Transverse colon (tissue), 4 donors: ENCODE measurements at regions not wholly inside any gene's neighbourhood (a gene's known extent, or its start where the extent isn't known, plus 50 kb on each side); places are given as distances from the start of the nearest gene placed in this dataset.
"Not testable (repeated sequence)": the region's sequence is repeated elsewhere in the genome, so short reads cannot be mapped to it uniquely, and the experiment has no call there.

Experiments
- CTCF ChIP-seq, 5 experiments: fragments of 200-600 bp in 3 of 5; fragments of 450-650 bp in 2 of 5; sonication (generic) in 3 of 5; IDR thresholded peaks; 1 replicate in 2 of 5; 2 replicates in 3 of 5; pipeline ENCODE4 v1.5.1; 2016 to 2017; ENCODE audit warnings: antibody characterized with exemption in 5 of 5, inconsistent platforms in 3 of 5, mild to moderate bottlenecking in 2 of 5, moderate library complexity in 1 of 5
- EP300 ChIP-seq: sonication (generic); formaldehyde crosslinking; IDR thresholded peaks from one replicate; pipeline ENCODE4 v1.6.1; 2017; ENCODE audit warnings: antibody characterized with exemption, low read depth
- POLR2A ChIP-seq: fragments of 450-650 bp; IDR thresholded peaks from one replicate; pipeline ENCODE4 v1.6.1; 2016; ENCODE audit warnings: antibody characterized with exemption, mild to moderate bottlenecking, moderate library complexity
- POLR2AphosphoS5 ChIP-seq, 3 donors: sonication (generic); formaldehyde crosslinking; IDR thresholded peaks; one replicate each; pipeline ENCODE4 v1.6.1; 2016; ENCODE audit warnings: antibody characterized with exemption in 3 of 3

GRCh38 chr1:144070394-144071053 lies 98.7 kb upstream of the FAM72C start:
- not testable (repeated sequence) for TF ChIP-seq POLR2A; CTCF (IDR thresholded peaks at IDR 0.05); POLR2AphosphoS5 (IDR thresholded peaks at IDR 0.05); EP300
